ENCODE measurements at regions not wholly inside any gene's neighbourhood (a gene's known extent, or its start where the extent isn't known, plus 50 kb on each side); places are given as distances from the start of the nearest gene placed in this dataset.

DNA sequence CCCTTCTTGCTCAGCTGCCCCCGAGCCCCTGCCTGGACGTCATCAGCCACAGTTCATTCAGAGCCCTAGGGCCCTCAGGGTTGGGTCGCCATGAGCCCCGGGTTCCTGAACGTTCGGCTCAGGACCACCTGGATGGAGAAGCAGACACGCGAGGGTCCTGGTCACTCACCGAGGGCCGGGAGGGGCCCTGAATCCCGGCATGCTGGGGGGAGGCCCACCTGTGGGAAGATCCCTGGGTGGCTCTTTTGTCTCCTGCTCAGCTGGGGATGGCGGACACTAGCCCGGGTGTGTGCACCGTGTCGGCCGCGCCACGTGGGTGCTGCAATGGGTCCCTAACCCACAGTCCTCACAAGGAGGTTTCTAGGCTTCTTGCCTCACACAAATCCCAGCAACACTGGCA is 78.1 kb upstream of the TTC34 start:
- TF ChIP-seq CTCF (conservative IDR thresholded peaks at IDR 0.05; ENCODE audit: low read depth, low read length): no peak
- no peak for DNase-seq (ENCODE audit: low read depth)
- H3K4me3 ChIP-seq (ENCODE audit: low read length): no peak overlapping the region

- H3K4me3 ChIP-seq (ENCODE audit: low read length): no peak overlapping the region
- DNase-seq (ENCODE audit: low read depth): no peak
- no peak for TF ChIP-seq CTCF (conservative IDR thresholded peaks at IDR 0.05; ENCODE audit: low read depth, low read length)
Observed at GRCh38 chr1:2880086-2880485, 78.6 kb upstream of the TTC34 start.

- no peak for DNase-seq (ENCODE audit: low read depth)
- H3K4me3 ChIP-seq (ENCODE audit: low read length): no peak overlapping the region
- no peak for TF ChIP-seq CTCF (conservative IDR thresholded peaks at IDR 0.05; ENCODE audit: low read depth, low read length)
Observed at GRCh38 chr1:2880812-2881295, 79.4 kb upstream of the TTC34 start.

DNA sequence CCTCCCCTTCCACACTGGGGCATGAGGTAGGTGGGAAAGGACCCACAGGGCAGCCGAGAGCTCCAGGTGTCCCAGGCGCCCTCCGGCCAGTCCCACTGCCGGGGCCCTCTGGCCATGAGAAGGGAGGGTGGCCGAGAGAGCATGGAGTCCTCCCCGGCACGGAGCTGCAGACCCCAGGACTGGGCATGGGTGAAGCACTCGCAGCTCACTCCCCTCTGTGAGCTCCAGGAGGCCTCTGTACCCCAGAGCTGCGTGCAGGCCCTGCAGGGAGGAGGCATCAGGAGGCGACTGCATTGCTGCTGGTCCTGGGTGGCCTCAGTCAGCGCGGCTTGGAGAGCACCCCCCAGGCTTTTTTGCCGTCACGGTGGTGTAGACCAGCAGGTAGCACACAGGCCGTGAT is 80.1 kb upstream of the TTC34 start:
- TF ChIP-seq CTCF (conservative IDR thresholded peaks at IDR 0.05; ENCODE audit: low read depth, low read length): no peak
- H3K4me3 ChIP-seq (ENCODE audit: low read length): no peak overlapping the region
- no peak for DNase-seq (ENCODE audit: low read depth)

- no peak for DNase-seq (ENCODE audit: low read depth)
- no peak overlapping the region for H3K4me3 ChIP-seq (ENCODE audit: low read length)
- no peak for TF ChIP-seq CTCF (conservative IDR thresholded peaks at IDR 0.05; ENCODE audit: low read depth, low read length)
Observed at GRCh38 chr1:2882966-2883696, 81.6 kb upstream of the TTC34 start.

- no peak overlapping the region for H3K4me3 ChIP-seq (ENCODE audit: low read length)
- DNase-seq (ENCODE audit: low read depth): no peak
- TF ChIP-seq CTCF (conservative IDR thresholded peaks at IDR 0.05; ENCODE audit: low read depth, low read length): no peak
Observed at GRCh38 chr1:2885001-2885400, 83.5 kb upstream of the TTC34 start.

DNA sequence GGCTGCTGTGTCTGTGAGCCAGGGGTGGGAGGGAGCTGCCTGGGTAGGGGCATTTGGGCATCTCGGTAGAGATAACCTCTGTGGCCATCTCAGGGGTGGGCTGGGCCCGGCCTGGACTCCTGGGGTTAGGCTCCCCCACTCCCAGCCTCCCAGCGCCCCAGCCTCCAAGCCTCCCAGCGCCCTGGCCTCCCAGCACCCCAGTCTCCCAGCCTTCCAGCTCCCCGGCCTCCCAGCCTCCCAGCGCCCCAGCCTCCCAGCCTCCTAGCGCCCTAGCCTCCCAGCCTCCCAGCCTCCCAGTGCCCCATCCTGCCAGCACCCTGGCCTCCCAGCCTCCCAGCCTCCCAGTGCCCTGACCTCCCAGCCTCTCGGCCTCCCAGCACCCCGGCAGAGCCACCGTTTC is 85.1 kb upstream of the TTC34 start:
- H3K4me3 ChIP-seq (ENCODE audit: low read length): no peak overlapping the region
- TF ChIP-seq CTCF (conservative IDR thresholded peaks at IDR 0.05; ENCODE audit: low read depth, low read length): no peak
- no peak for DNase-seq (ENCODE audit: low read depth)
